ENCODE measurements at regions not wholly inside any gene's neighbourhood (a gene's known extent, or its start where the extent isn't known, plus 50 kb on each side); places are given as distances from the start of the nearest gene placed in this dataset.

- peak overlapping the region; percentile 31 for H3K4me3 ChIP-seq (ENCODE audit: low read length)
- no peaks in the 10 kb centered on the region for H3K27me3 Mint-ChIP-seq
- intact Hi-C loops (cut with DNase I, micrococcal nuclease) = loop anchor here in 1 of 2 experiments (2.0 kb wide), 1 partner anchor 27 kb away; no protein-coding TSS in a partner anchor
- H3K36me3 Mint-ChIP-seq (ENCODE audit: low read depth) = no peaks in the 10 kb centered on the region
- ChIA-PET CTCF (interaction anchor here (0.8 to 6.5 kb wide), 18 partner anchors 9 to 212 kb away, joined by 3 to 60 read pairs (median 4); partner anchors contain the start of genes FAM98B and RASGRP1), POLR2A (interaction anchor here (0.8 to 16.9 kb wide), 28 partner anchors 9 to 198 kb away, joined by 3 to 484 read pairs (median 6); partner anchors contain the start of genes FAM98B and RASGRP1)
- peaks cover 74% of the 10 kb centered on the region for H3K4me1 ChIP-seq (ENCODE audit: insufficient read depth, low read length)
- H3K4me3 Mint-ChIP-seq = peak overlapping the region; percentile 81
- no peaks in the 10 kb centered on the region for H3K36me3 ChIP-seq (ENCODE audit: insufficient read depth, low read length)
- ATAC-seq (ENCODE audit: poor library complexity) = no peak
- no peaks in the 10 kb centered on the region for H3K27me3 ChIP-seq (ENCODE audit: control insufficient read depth in 1 of 2, insufficient read depth in 2 of 2, low read length in 2 of 2)
- H3K27ac Mint-ChIP-seq = peak overlapping the region; percentile 93
- H3K27ac ChIP-seq (ENCODE audit: low read depth in 1 of 2, low read length in 2 of 2) = peak overlapping the region; percentile 16 to 80
- peak in 2 of 14 experiments; percentile 13 to 27 for DNase-seq
- no peaks in the 10 kb centered on the region for H3K9me3 Mint-ChIP-seq
- TF ChIP-seq CTCF (IDR thresholded peaks at IDR 0.05) = no peak
- peaks cover 86% of the 10 kb centered on the region for H3K4me1 Mint-ChIP-seq (ENCODE audit: low read depth)
- H3K9me3 ChIP-seq (ENCODE audit: control insufficient read depth in 1 of 2, insufficient read depth in 1 of 2, low read length in 2 of 2) = no peaks in the 10 kb centered on the region
These were observed 87.7 kb upstream of the RASGRP1 start for GRCh38 chr15:38652183-38652794.

GRCh38 chr15:38652998-38653397, 88.4 kb upstream of the RASGRP1 start:
- Histone ChIP-seq H3K27me3 (ENCODE audit: control insufficient read depth in 1 of 2, insufficient read depth in 2 of 2, low read length in 2 of 2) (no peaks in the 10 kb centered on the region), H3K27ac (ENCODE audit: low read depth in 1 of 2, low read length in 2 of 2) (peak overlapping the region; percentile 49 to 80), H3K36me3 (ENCODE audit: insufficient read depth, low read length) (no peaks in the 10 kb centered on the region), H3K4me3 (ENCODE audit: low read length) (peak overlapping the region; percentile 31), H3K9me3 (ENCODE audit: control insufficient read depth in 1 of 2, insufficient read depth in 1 of 2, low read length in 2 of 2) (no peaks in the 10 kb centered on the region), H3K4me1 (ENCODE audit: insufficient read depth, low read length) (peaks cover 70% of the 10 kb centered on the region)
- POLR2A ChIA-PET = interaction anchor here (0.6 to 16.9 kb wide), 20 partner anchors 10 to 199 kb away, joined by 3 to 484 read pairs (median 6); partner anchors contain the start of genes FAM98B and RASGRP1
- peak; percentile 57 to 95 (median 73) for DNase-seq
- H3K27me3 Mint-ChIP-seq = no peaks in the 10 kb centered on the region
- TF ChIP-seq CTCF (IDR thresholded peaks at IDR 0.05) = peak; percentile 44
- peaks cover 85% of the 10 kb centered on the region for H3K4me1 Mint-ChIP-seq (ENCODE audit: low read depth)
- no peaks in the 10 kb centered on the region for H3K36me3 Mint-ChIP-seq (ENCODE audit: low read depth)
- peak overlapping the region; percentile 93 for H3K27ac Mint-ChIP-seq
- CTCF ChIA-PET = interaction anchor here (0.8 to 6.5 kb wide), 17 partner anchors 9 to 213 kb away, joined by 3 to 60 read pairs (median 5); partner anchors contain the start of genes FAM98B and RASGRP1
- intact Hi-C loops (cut with DNase I, micrococcal nuclease) = loop anchor here (1.0 to 2.0 kb wide), 3 partner anchors 12 to 26 kb away; no protein-coding TSS in a partner anchor
- no peaks in the 10 kb centered on the region for H3K9me3 Mint-ChIP-seq
- H3K4me3 Mint-ChIP-seq = peak overlapping the region; percentile 81
- ATAC-seq (ENCODE audit: poor library complexity) = peak; percentile 77

GRCh38 chr15:38658431-38658830, 93.8 kb upstream of the RASGRP1 start:
- peak overlapping the region; percentile 5 for H3K4me3 Mint-ChIP-seq
- POLR2A ChIA-PET = interaction anchor here (2.1 to 16.9 kb wide), 3 partner anchors 9 to 94 kb away, joined by 6 to 484 read pairs (median 379); partner anchors contain the start of gene RASGRP1
- H3K4me1 ChIP-seq (ENCODE audit: insufficient read depth, low read length) = peaks cover 56% of the 10 kb centered on the region
- no peaks in the 10 kb centered on the region for H3K9me3 ChIP-seq (ENCODE audit: control insufficient read depth in 1 of 2, insufficient read depth in 1 of 2, low read length in 2 of 2)
- no peak overlapping the region for H3K27ac ChIP-seq (ENCODE audit: low read depth in 1 of 2, low read length in 2 of 2)
- H3K36me3 ChIP-seq (ENCODE audit: insufficient read depth, low read length) = no peaks in the 10 kb centered on the region
- DNase-seq (no peak), ATAC-seq (ENCODE audit: poor library complexity) (no peak)
- no peaks in the 10 kb centered on the region for H3K9me3 Mint-ChIP-seq
- H3K4me1 Mint-ChIP-seq (ENCODE audit: low read depth) = peaks cover 76% of the 10 kb centered on the region
- no peaks in the 10 kb centered on the region for H3K27me3 Mint-ChIP-seq
- intact Hi-C loops (cut with DNase I, micrococcal nuclease) = no loop called here
- CTCF ChIA-PET = interaction anchor here (1.0 to 4.4 kb wide), 5 partner anchors 14 to 95 kb away, joined by 3 to 14 read pairs (median 5); partner anchors contain the start of gene RASGRP1
- no peak for TF ChIP-seq CTCF (IDR thresholded peaks at IDR 0.05)
- no peaks in the 10 kb centered on the region for H3K27me3 ChIP-seq (ENCODE audit: control insufficient read depth in 1 of 2, insufficient read depth in 2 of 2, low read length in 2 of 2)
- no peak overlapping the region for H3K4me3 ChIP-seq (ENCODE audit: low read length)
- peak overlapping the region; percentile 27 for H3K27ac Mint-ChIP-seq
- H3K36me3 Mint-ChIP-seq (ENCODE audit: low read depth) = no peaks in the 10 kb centered on the region

Data from CD4-positive, alpha-beta T cell (primary cell).